CD14-positive monocyte (primary cell): ENCODE measurements at regions not wholly inside any gene's neighbourhood (a gene's known extent, or its start where the extent isn't known, plus 50 kb on each side); places are given as distances from the start of the nearest gene placed in this dataset.

ENCODE experiments used
- DNase-seq, 3 donors: peaks; one replicate each; pipeline ENCODE4 v3.0.0-alpha.2; 2011 to 2022
- H2AFZ ChIP-seq: 2 replicates; pipeline ENCODE4 v1.6.0; 2012; ENCODE audit warnings: mild to moderate bottlenecking, low read depth, low read length, inconsistent platforms; ENCODE audit not compliant: insufficient read depth, poor library complexity, severe bottlenecking
- H3K27ac ChIP-seq, 2 donors: 1 replicate in 1 of 2; 2 replicates in 1 of 2; pipeline ENCODE4 v1.5.1; 2012 to 2013; ENCODE audit warnings: low read length in 2 of 2, control low read depth in 1 of 2, inconsistent platforms in 1 of 2, low read depth in 1 of 2, mild to moderate bottlenecking in 1 of 2
- H3K27me3 ChIP-seq, 2 donors: one replicate each; pipeline versions ENCODE4 v1.6.0 to v1.6.1; 2011 to 2013; ENCODE audit warnings: low read length in 2 of 2; ENCODE audit not compliant: control insufficient read depth in 2 of 2, insufficient read depth in 2 of 2
- H3K36me3 ChIP-seq, 2 donors: replicated peaks in 1 of 2; 1 replicate in 1 of 2; 2 replicates in 1 of 2; pipeline versions ENCODE4 v1.5.1 to v1.6.1; 2012 to 2013; ENCODE audit warnings: low read length in 2 of 2, control low read depth in 1 of 2, inconsistent platforms in 1 of 2, mild to moderate bottlenecking in 1 of 2; ENCODE audit not compliant: insufficient read depth in 2 of 2, control insufficient read depth in 1 of 2
- H3K4me1 ChIP-seq, 2 donors: 1 replicate in 1 of 2; 2 replicates in 1 of 2; pipeline versions ENCODE4 v1.5.1 to v1.6.1; 2012 to 2013; ENCODE audit warnings: low read length in 2 of 2, control low read depth in 1 of 2, inconsistent platforms in 1 of 2, mild to moderate bottlenecking in 1 of 2, moderate library complexity in 1 of 2; ENCODE audit not compliant: insufficient read depth in 2 of 2, control insufficient read depth in 1 of 2
- H3K4me2 ChIP-seq: replicated peaks from 2 replicates; pipeline ENCODE3; 2012; ENCODE audit warnings: low read length, moderate library complexity, mild to moderate bottlenecking; ENCODE audit not compliant: poor library complexity, severe bottlenecking; ENCODE audit errors: extremely low read depth
- H3K4me3 ChIP-seq, 3 experiments: fragments of 200-600 bp in 1 of 3; sonication (generic) in 1 of 3; replicated peaks in 1 of 3; 1 replicate in 2 of 3; 2 replicates in 1 of 3; pipeline ENCODE4 v1.5.1; 2011 to 2013; ENCODE audit warnings: low read length in 3 of 3, mild to moderate bottlenecking in 3 of 3, control low read depth in 2 of 3, low read depth in 2 of 3, inconsistent platforms in 1 of 3, moderate library complexity in 1 of 3
- H3K79me2 ChIP-seq: 2 replicates; pipeline ENCODE4 v1.6.0; 2012; ENCODE audit warnings: mild to moderate bottlenecking, control low read depth, inconsistent platforms, low read length, moderate library complexity; ENCODE audit not compliant: insufficient read depth
- H3K9ac ChIP-seq: 2 replicates; pipeline ENCODE4 v1.6.0; 2017; ENCODE audit warnings: low read length, mild to moderate bottlenecking; ENCODE audit not compliant: insufficient read depth, poor library complexity, severe bottlenecking
- H3K9me3 ChIP-seq, 2 donors: replicated peaks in 1 of 2; 1 replicate in 1 of 2; 2 replicates in 1 of 2; pipeline versions ENCODE4 v1.5.1 to v1.6.1; 2012 to 2013; ENCODE audit warnings: low read length in 2 of 2, control low read depth in 1 of 2; ENCODE audit not compliant: control insufficient read depth in 1 of 2, insufficient read depth in 1 of 2
- H4K20me1 ChIP-seq: 2 replicates; pipeline ENCODE4 v1.6.0; 2012; ENCODE audit warnings: mild to moderate bottlenecking, low read length, control low read depth, moderate library complexity; ENCODE audit not compliant: insufficient read depth
- H3K27ac Mint-ChIP-seq, 7 donors: one replicate each; pipeline ENCODE4 v1.8.0; 2020; ENCODE audit warnings: mild to moderate bottlenecking in 7 of 7, mixed read lengths in 7 of 7, moderate library complexity in 6 of 7, inconsistent platforms in 2 of 7
- H3K27me3 Mint-ChIP-seq, 3 donors: one replicate each; pipeline ENCODE4 v1.8.0; 2021 to 2022; ENCODE audit warnings: low read depth in 3 of 3, mild to moderate bottlenecking in 3 of 3, mixed read lengths in 3 of 3, moderate library complexity in 3 of 3, inconsistent platforms in 1 of 3
- H3K36me3 Mint-ChIP-seq, 2 donors: one replicate each; pipeline ENCODE4 v1.8.0; 2020; ENCODE audit warnings: mixed read lengths in 2 of 2, inconsistent platforms in 1 of 2, mild to moderate bottlenecking in 1 of 2
- H3K4me1 Mint-ChIP-seq: one replicate; pipeline ENCODE4 v1.8.0; 2020; ENCODE audit warnings: mild to moderate bottlenecking, mixed read lengths
- H3K4me3 Mint-ChIP-seq, 2 donors: one replicate each; pipeline ENCODE4 v1.8.0; 2020; ENCODE audit warnings: mild to moderate bottlenecking in 2 of 2, mixed read lengths in 2 of 2, moderate library complexity in 1 of 2
- H3K9me3 Mint-ChIP-seq, 7 donors: one replicate each; pipeline ENCODE4 v1.8.0; 2020 to 2022; ENCODE audit warnings: mixed read lengths in 7 of 7, mild to moderate bottlenecking in 6 of 7, moderate library complexity in 6 of 7, inconsistent platforms in 2 of 7
- CTCF ChIP-seq: fragments of 200-600 bp; IDR thresholded peaks from one replicate; pipeline ENCODE4 v1.8.0; 2022; ENCODE audit warnings: antibody characterized with exemption, mild to moderate bottlenecking
- WGBS: methylation state at CpG from one replicate; pipeline ENCODE4 v1.1.5; 2013; ENCODE audit warnings: missing lambda C conversion rate; ENCODE audit not compliant: insufficient coverage; 5-methylcytosine and 5-hydroxymethylcytosine counted together
- intact Hi-C, 2 donors: fragments of 100-400 bp; cut with micrococcal nuclease; formaldehyde crosslinking; loops; one replicate each; pipeline versions ENCODE4 v1.15.0 to v1.15.1; 2023

GRCh38 chr18:75142677-75143076, 66.3 kb downstream of the PTGR3 start:
- Histone ChIP-seq H3K4me2 (no peak overlapping the region), H3K79me2 (no peaks in the 10 kb centered on the region), H3K9ac (no peak overlapping the region), H3K9me3 (peaks cover 3 to 4% of the 10 kb centered on the region in 2 donors), H3K27me3 (no peaks in the 10 kb centered on the region), H4K20me1 (no peaks in the 10 kb centered on the region), H2AFZ (no peak overlapping the region), H3K4me1 (no peaks in the 10 kb centered on the region), H3K36me3 (no peaks in the 10 kb centered on the region), H3K27ac (no peak overlapping the region), H3K4me3 (no peak overlapping the region)
- Mint-ChIP-seq H3K27ac (no peak overlapping the region), H3K27me3 (peaks cover 0 to 6% (median 5%) of the 10 kb centered on the region in 3 donors), H3K36me3 (no peaks in the 10 kb centered on the region), H3K4me3 (no peak overlapping the region), H3K4me1 (no peaks in the 10 kb centered on the region), H3K9me3 (peaks cover 0 to 16% (median 14%) of the 10 kb centered on the region in 7 donors)
- no peak for DNase-seq
- TF ChIP-seq CTCF: no peak
- intact Hi-C loops: no loop called here
- WGBS: 100% methylated on average over 4 of the region's 10 CpGs

- no peaks in the 10 kb centered on the region for H3K79me2 ChIP-seq
- DNase-seq: no peak
- WGBS: 93% methylated on average over 11 of the region's 13 CpGs
- intact Hi-C loops: no loop called here
- H3K4me1 ChIP-seq: no peaks in the 10 kb centered on the region
- no peak overlapping the region for H3K9ac ChIP-seq
- Mint-ChIP-seq H3K4me1 (no peaks in the 10 kb centered on the region), H3K27ac (no peak overlapping the region), H3K36me3 (no peaks in the 10 kb centered on the region), H3K9me3 (peaks cover 0 to 14% (median 9%) of the 10 kb centered on the region in 7 donors), H3K27me3 (peaks cover 0 to 6% (median 5%) of the 10 kb centered on the region in 3 donors), H3K4me3 (peak overlapping the region in 1 of 2 donors; percentile 36)
- H3K36me3 ChIP-seq: no peaks in the 10 kb centered on the region
- H3K4me2 ChIP-seq: no peak overlapping the region
- no peaks in the 10 kb centered on the region for H3K27me3 ChIP-seq
- H3K9me3 ChIP-seq: peaks cover 3 to 4% of the 10 kb centered on the region in 2 donors
- H4K20me1 ChIP-seq: no peaks in the 10 kb centered on the region
- H2AFZ ChIP-seq: no peak overlapping the region
- H3K27ac ChIP-seq: no peak overlapping the region
- TF ChIP-seq CTCF: no peak
- no peak overlapping the region for H3K4me3 ChIP-seq
These were observed 67.2 kb downstream of the PTGR3 start for GRCh38 chr18:75141734-75142133.
